HEK293T (cell line): ENCODE measurements at regions not wholly inside any gene's neighbourhood (a gene's known extent, or its start where the extent isn't known, plus 50 kb on each side); places are given as distances from the start of the nearest gene placed in this dataset.

Source experiments
- CTCF ChIA-PET: fragments of 350-600 bp; formaldehyde crosslinking; extraction: SDS; loops from one replicate; lab custom pipeline; 2021; ENCODE audit warnings: antibody characterized with exemption, inconsistent platforms; lab: Yijun Ruan, JAX
- POLR2A ChIA-PET: fragments of 350-600 bp; formaldehyde crosslinking; extraction: SDS; loops from one replicate; lab custom pipeline; 2020; ENCODE audit warnings: antibody characterized with exemption, inconsistent platforms; lab: Yijun Ruan, JAX
- DNase-seq: peaks from one replicate; pipeline ENCODE4 v3.0.0; 2012; ENCODE audit warnings: mixed read lengths; ENCODE audit errors: extremely low spot score
- ARNT ChIP-seq: fragments of 450-650 bp; IDR thresholded peaks from 2 replicates; pipeline ENCODE4 v1.6.1; 2017; ENCODE audit warnings: mild to moderate bottlenecking
- BHLHE40 ChIP-seq: fragments of 450-650 bp; IDR thresholded peaks from 2 replicates; pipeline ENCODE4 v1.6.1; 2016; ENCODE audit warnings: mild to moderate bottlenecking, moderate library complexity, borderline replicate concordance
- CTBP1 ChIP-seq: fragments of 450-650 bp; IDR thresholded peaks from 2 replicates; pipeline ENCODE4 v1.6.1; 2016; ENCODE audit warnings: borderline replicate concordance
- ELF4 ChIP-seq: fragments of 450-650 bp; IDR thresholded peaks from 2 replicates; pipeline ENCODE4 v1.6.1; 2017; ENCODE audit warnings: antibody characterized with exemption
- FOXA1 ChIP-seq: fragments of 450-650 bp; IDR thresholded peaks from 2 replicates; pipeline ENCODE4 v1.6.1; 2016; ENCODE audit warnings: mild to moderate bottlenecking
- FOXK2 ChIP-seq: fragments of 450-650 bp; IDR thresholded peaks from 2 replicates; pipeline ENCODE4 v1.6.1; 2016; ENCODE audit warnings: mild to moderate bottlenecking
- FOXM1 ChIP-seq: fragments of 450-650 bp; IDR thresholded peaks from 2 replicates; pipeline ENCODE4 v1.6.1; 2017; ENCODE audit warnings: mild to moderate bottlenecking, borderline replicate concordance
- HDGF ChIP-seq: fragments of 450-650 bp; IDR thresholded peaks from 2 replicates; pipeline ENCODE4 v1.6.1; 2017; ENCODE audit warnings: antibody characterized with exemption, borderline replicate concordance
- L3MBTL2 ChIP-seq: fragments of 450-650 bp; conservative IDR thresholded peaks from 2 replicates; pipeline ENCODE4 v1.6.1; 2016; ENCODE audit warnings: mild to moderate bottlenecking
- LEF1 ChIP-seq: fragments of 450-650 bp; IDR thresholded peaks from 2 replicates; pipeline ENCODE4 v1.6.1; 2017; ENCODE audit warnings: mild to moderate bottlenecking, borderline replicate concordance
- NFRKB ChIP-seq: fragments of 450-650 bp; IDR thresholded peaks from 2 replicates; pipeline ENCODE4 v1.6.1; 2016; ENCODE audit warnings: mild to moderate bottlenecking, moderate library complexity
- PKNOX1 ChIP-seq: fragments of 450-650 bp; IDR thresholded peaks from 2 replicates; pipeline ENCODE4 v1.6.1; 2016
- SP1 ChIP-seq: fragments of 450-650 bp; IDR thresholded peaks from 2 replicates; pipeline ENCODE4 v1.6.1; 2017
- SUZ12 ChIP-seq: fragments of 450-650 bp; IDR thresholded peaks from 2 replicates; pipeline ENCODE4 v1.6.1; 2016; ENCODE audit warnings: mild to moderate bottlenecking
- TARDBP ChIP-seq: fragments of 450-650 bp; IDR thresholded peaks from 2 replicates; pipeline ENCODE4 v1.6.1; 2016
- ZNF384 ChIP-seq: fragments of 450-650 bp; IDR thresholded peaks from 2 replicates; pipeline ENCODE4 v1.6.1; 2016

GRCh38 chr21:39034590-39035536 lies 148.4 kb downstream of the PSMG1 start:
- ChIA-PET POLR2A (interaction anchor here (1.2 kb wide), 1 partner anchor 8 kb away, joined by 3 read pairs; no protein-coding TSS in a partner anchor), CTCF (interaction anchor here (0.7 kb wide), 1 partner anchor 313 kb away, joined by 4 read pairs; no protein-coding TSS in a partner anchor)
- TF ChIP-seq L3MBTL2 (no peak), FOXK2 (no peak), HDGF (no peak), SP1 (no peak), PKNOX1 (no peak), NFRKB (no peak), CTBP1 (no peak), ARNT (no peak), SUZ12 (no peak), FOXM1 (no peak), LEF1 (no peak), TARDBP (no peak), FOXA1 (no peak), ZNF384 (no peak), BHLHE40 (no peak), ELF4 (no peak)
- no peak for DNase-seq

GRCh38 chr21:39033878-39034589 lies 149.2 kb downstream of the PSMG1 start:
- POLR2A ChIA-PET = interaction anchor here (1.2 kb wide), 1 partner anchor 9 kb away, joined by 3 read pairs; no protein-coding TSS in a partner anchor

GRCh38 chr21:39029900-39030884 lies 153.1 kb downstream of the PSMG1 start:
- ChIA-PET CTCF (no interaction called here), POLR2A (no interaction called here)
- TF ChIP-seq FOXK2 = no peak
- no peak for TF ChIP-seq NFRKB
- no peak for TF ChIP-seq CTBP1
- no peak for TF ChIP-seq BHLHE40
- TF ChIP-seq PKNOX1 = no peak
- TF ChIP-seq ELF4 = no peak
- no peak for TF ChIP-seq HDGF
- no peak for TF ChIP-seq SUZ12
- no peak for TF ChIP-seq ZNF384
- TF ChIP-seq FOXM1 = no peak
- TF ChIP-seq TARDBP = no peak
- no peak for TF ChIP-seq ARNT
- no peak for TF ChIP-seq LEF1
- no peak for TF ChIP-seq SP1
- TF ChIP-seq FOXA1 = no peak
- no peak for TF ChIP-seq L3MBTL2
- DNase-seq = no peak

More at GRCh38 chr21:39033878-39034589, 149.2 kb downstream of the PSMG1 start:
- TF ChIP-seq HDGF = no peak
- no peak for TF ChIP-seq LEF1
- no peak for TF ChIP-seq ARNT
- TF ChIP-seq SUZ12 = no peak
- no peak for TF ChIP-seq FOXK2
- TF ChIP-seq BHLHE40 = no peak
- TF ChIP-seq NFRKB = no peak
- no peak for TF ChIP-seq FOXM1
- no peak for TF ChIP-seq ELF4
- TF ChIP-seq PKNOX1 = no peak
- no peak for TF ChIP-seq ZNF384
- TF ChIP-seq TARDBP = no peak
- CTCF ChIA-PET = interaction anchor here (0.7 kb wide), 1 partner anchor 314 kb away, joined by 4 read pairs; no protein-coding TSS in a partner anchor
- no peak for DNase-seq

GRCh38 chr21:39029086-39029755 lies 154.0 kb downstream of the PSMG1 start:
- ChIA-PET CTCF (no interaction called here), POLR2A (no interaction called here)
- DNase-seq = no peak
- no peak for TF ChIP-seq CTBP1
